Lower leg skin (tissue), 3 donors: ENCODE measurements at regions not wholly inside any gene's neighbourhood (a gene's known extent, or its start where the extent isn't known, plus 50 kb on each side); places are given as distances from the start of the nearest gene placed in this dataset.

Source experiments
- POLR2A ChIP-seq, 2 donors: fragments of 450-650 bp; IDR thresholded peaks; one replicate each; pipeline ENCODE4 v1.6.1; 2016 to 2017; ENCODE audit warnings: antibody characterized with exemption in 2 of 2, mild to moderate bottlenecking in 1 of 2, moderate library complexity in 1 of 2
- TF ChIP-seq, protein P1 (sequence below), 3 donors: fragments of 450-650 bp; IDR thresholded peaks; one replicate each; pipeline ENCODE4 v1.5.1; 2016; ENCODE audit warnings: antibody characterized with exemption in 3 of 3, mild to moderate bottlenecking in 3 of 3, moderate library complexity in 2 of 3

DNA sequence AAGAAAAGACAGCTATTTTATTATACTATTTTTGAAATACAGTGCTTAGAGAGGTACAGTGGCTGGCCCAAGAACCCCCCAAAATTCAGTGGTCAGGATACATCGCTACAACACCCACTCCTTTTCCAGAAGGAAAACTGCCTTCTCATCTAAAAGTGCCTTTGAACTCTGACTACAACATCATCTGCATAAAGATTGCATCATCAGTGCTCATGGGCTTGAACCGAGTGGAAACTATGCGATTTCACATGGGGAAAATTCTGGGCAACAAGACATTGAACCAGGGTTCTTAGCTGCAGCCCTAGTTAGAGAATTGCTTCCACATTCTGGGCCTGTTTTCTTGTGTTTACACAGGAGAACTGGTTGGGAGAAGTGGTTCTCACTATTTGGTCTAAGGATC lies 294.6 kb upstream of the SLC14A2 start:
- TF ChIP-seq, protein P1, sequence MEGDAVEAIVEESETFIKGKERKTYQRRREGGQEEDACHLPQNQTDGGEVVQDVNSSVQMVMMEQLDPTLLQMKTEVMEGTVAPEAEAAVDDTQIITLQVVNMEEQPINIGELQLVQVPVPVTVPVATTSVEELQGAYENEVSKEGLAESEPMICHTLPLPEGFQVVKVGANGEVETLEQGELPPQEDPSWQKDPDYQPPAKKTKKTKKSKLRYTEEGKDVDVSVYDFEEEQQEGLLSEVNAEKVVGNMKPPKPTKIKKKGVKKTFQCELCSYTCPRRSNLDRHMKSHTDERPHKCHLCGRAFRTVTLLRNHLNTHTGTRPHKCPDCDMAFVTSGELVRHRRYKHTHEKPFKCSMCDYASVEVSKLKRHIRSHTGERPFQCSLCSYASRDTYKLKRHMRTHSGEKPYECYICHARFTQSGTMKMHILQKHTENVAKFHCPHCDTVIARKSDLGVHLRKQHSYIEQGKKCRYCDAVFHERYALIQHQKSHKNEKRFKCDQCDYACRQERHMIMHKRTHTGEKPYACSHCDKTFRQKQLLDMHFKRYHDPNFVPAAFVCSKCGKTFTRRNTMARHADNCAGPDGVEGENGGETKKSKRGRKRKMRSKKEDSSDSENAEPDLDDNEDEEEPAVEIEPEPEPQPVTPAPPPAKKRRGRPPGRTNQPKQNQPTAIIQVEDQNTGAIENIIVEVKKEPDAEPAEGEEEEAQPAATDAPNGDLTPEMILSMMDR (IDR thresholded peaks at IDR 0.05) = no peak
- no peak for TF ChIP-seq POLR2A (IDR thresholded peaks at IDR 0.05)
